GM18498 (cell line): ENCODE measurements at regions not wholly inside any gene's neighbourhood (a gene's known extent, or its start where the extent isn't known, plus 50 kb on each side); places are given as distances from the start of the nearest gene placed in this dataset.
A peak's percentile ranks its signal among the peaks of the same experiment; 100 is the strongest.

ENCODE experiments used
- ATAC-seq: cut with Tn5 transposase; IDR thresholded peaks from one replicate; pipeline ENCODE4 v1.9.1; 2021; ENCODE audit warnings: mild to moderate bottlenecking, moderate library complexity; ENCODE audit not compliant: unreplicated experiment

DNA sequence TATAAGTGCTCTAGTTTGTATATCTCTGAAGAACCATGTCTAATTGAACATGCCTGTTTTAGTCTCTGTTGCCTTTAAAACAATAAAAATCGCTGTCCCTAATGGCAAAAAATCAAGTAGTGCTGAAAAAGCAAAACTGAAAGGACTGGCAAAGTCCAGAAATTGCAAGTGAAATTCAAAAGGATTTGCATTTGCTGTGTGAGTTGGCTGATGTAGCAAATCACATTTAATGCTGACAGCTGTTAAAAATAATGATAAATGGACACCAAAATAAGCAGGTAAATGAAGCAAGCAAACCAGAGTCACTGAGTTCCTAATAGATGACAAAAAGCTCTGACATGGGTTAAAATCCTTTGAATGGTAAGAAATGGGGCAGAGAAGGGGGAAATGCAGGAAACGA, 874.1 kb downstream of the GRM8 start:
- peak; percentile 75 for ATAC-seq

DNA sequence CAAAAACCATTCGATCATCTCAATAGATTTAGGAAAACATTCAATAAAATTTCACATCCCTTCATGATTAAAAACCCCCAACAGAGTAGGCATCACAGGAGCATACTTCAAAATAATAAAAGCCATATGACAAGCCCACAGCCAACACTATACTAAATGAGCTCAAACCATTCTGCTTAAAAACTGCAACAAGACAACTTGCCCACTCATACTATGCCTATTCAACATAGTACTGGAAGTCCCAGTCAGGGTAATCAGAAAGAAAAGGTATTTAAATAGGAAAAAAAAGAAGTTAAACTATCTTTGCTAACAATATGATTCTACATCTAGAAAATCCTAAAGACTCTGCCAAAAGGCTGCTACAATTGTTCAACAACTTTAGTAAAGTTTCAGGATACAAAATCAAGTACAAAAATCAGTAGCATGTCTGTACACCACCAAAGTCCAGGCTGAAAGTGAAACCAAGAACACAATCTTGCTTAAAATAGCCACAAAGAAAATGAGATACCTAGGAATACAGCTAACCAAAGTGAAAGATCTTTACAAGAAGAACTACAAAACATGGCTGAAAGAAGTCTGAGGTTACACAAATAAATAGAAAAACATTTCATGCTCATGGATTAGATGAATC, 882.6 kb downstream of the GRM8 start:
- ATAC-seq: no peak

DNA sequence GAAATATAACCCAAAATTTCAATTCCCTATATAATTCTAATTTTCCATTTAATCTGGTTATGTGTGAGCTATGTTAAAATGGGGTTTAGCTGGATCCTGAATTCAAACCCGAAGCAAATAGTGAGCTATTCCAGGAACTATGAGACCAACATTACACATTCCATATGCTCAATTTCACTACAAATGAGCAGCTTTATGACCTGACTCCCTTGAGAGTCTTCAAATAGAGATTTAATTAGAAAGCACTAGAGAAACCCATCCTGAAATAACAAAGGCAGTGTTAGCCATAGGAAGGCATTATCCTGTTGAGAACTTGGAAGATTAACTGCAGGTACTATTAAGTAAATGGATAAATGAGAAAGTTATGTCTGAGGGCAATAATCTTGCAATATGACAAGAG, 890.0 kb downstream of the GRM8 start:
- no peak for ATAC-seq

DNA sequence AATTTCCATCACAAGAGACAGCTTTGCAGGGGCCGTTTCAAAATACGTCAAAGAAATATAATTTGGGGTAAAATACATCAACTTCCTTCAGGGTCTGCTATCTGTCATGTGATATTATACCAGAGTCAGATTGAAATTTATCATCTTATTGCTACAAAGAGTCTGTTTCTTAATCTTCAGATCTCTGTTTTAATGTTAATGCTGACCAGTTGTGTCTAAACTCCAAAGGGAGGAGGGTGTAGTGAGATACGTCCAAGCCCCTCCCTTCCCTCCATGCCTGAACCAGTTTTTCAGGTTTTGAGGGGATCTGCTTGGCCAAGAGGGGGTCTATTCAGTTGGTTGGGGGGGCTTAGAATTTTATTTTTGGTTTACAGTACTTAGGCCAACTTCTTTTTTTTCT, 891.6 kb downstream of the GRM8 start:
- no peak for ATAC-seq

DNA sequence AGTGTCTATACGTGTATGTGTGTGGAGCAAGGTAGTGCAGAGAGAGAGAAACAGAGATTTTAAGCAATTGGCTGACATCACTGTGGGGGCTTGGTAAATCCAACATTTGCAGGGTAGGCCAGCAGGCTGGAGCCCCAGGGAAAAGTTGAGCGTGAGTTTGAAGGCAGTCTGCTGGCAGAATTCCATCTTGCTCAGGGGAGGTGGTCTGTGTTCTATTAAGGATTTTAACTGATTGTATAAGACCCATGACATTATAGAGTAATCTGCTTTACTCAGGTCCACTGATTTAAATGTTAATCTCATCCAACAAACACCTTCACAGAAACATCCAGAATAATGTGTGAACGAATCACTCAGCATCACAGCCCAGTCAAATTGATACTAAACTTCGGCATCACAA, 912.9 kb downstream of the GRM8 start:
- no peak for ATAC-seq

DNA sequence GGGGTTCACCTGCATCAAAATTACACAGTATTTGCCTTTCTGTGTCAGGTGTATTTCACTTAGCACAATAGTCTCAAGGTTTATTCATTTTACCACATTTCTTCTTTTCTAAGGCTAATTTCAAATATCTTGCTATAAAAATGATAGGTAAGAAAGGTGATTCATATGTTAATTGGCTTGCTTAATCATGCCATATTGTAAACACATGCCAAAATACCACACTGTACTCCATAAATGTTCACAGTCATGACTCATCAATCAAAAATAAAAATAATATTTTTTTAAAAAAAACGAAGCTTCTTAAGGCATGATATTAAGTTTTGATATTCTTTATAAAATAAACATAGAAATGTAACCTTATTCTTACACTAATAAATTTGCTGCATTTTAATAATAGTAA, 947.1 kb downstream of the GRM8 start:
- no peak for ATAC-seq

DNA sequence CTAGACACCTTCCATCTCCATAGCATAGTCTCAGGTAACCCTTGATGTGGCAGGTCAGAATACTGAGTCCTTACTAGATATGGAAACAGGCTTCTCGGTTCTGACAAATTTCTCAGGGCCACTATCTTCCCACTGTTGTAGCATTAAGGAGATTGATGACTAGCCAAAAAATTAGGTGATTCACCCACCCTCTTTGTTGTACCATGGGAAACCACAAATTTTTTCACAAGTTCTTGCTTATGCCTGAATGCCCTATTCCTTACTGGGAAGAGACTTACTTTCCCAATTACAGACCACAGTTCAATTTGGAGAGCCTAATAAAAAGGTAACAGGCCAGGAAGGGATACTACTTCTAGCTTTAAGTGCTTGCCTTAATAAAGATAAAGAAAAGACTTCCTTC, 948.8 kb downstream of the GRM8 start:
- ATAC-seq: no peak

DNA sequence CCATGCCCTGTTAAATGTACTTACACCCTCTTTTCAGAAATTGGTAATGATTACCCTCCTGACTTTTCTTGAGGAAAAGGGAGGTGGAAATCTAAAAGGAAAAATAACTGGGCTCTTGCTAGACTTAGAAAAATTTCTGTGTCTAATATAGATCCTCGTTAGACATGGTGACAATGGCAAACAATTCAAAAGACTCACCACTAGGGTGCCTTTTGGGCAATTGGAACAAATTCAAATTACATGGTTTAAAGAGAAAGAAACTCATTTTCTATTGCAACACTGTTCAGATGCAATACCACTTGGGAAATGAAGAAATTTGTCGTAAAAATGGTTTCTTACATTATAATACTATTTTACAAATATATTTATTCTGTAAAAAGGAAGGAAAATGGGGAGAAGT, 950.1 kb downstream of the GRM8 start:
- no peak for ATAC-seq

DNA sequence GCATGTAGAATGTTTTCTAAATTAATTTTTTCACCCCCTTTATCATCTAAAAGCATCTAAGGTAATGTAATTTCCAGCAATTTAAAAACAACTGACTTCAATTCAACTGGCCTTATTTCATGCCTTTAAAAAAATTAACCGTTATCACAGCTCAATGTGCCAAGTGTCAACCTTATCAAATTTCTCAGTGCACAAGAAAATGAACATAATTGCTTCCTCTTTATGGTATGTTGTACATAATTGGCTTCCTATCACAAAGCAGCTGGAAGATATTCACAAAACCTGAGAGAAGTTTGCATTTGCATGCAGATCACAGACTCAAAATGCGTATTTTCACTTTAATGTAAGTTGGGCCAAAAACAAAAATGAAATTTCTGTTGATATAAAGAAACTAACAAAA, 966.4 kb downstream of the GRM8 start:
- ATAC-seq: no peak

DNA sequence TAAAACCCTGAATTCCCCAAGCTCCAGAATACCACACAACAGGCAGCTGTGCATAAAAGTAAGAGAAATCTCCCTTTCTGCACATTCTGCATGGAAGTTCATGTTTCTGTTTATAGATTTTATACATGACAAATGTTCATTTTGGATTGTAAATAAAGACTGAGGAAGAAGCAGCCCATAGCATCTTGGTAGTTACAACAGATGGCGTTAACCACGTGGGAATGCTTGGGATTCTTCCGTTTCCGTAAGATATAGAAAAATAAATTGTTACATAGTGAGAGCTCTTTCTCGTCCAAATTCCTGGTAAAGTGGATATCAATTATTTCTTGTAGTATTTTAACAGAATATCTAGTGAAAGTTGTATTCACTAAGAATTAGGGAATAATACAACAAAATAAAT, 1016.5 kb downstream of the GRM8 start:
- no peak for ATAC-seq

DNA sequence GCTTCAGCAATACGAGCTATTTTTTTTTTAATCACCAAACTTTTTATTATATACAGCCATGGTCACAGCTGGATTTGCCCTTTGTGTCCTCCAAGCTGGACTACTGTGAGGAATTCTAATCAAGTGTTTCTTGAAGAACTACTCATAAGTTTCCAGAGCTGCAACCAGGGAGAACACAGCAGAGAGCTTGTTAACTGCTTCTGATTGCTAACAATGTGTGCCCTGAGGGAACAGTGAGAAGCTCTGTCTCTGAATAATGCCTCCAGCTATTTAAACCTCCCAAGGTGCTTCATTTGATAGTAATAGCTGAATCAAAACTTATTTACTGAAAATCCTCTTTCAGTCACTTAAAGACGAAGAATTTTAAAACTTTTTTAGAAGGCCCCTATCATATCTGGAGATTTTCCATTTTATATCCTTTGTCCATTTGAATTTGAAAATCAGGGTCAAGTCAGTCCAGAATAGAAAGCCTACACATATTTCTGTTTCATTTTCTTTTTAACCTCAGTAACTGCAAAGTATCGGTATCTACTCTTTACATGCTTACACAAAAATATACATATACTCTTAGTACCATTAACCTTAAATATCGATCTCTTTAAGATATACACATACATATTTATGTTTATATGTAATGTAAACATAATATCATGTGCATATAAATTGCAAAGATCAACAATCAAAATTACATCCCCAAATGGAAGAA, 1024.2 kb downstream of the GRM8 start:
- ATAC-seq: no peak

DNA sequence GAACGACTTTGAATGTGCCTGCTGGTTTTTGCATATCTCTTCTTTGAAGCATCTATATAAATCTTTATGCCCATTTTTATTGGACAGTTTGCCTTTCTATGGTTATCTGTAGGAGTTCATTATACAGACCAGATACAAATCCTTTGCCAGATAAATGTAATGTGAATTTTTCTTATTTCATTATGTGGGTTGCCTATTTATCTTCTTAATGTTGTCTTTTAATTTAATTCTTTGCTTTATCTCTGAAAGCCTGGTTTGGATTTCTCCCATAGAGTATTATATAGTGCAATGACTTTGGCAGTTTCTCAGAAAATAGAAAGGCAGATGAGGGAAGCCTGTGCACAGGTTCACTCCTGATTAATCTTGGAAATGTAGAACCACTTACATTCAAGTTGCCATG, 1025.1 kb downstream of the GRM8 start:
- ATAC-seq: no peak

DNA sequence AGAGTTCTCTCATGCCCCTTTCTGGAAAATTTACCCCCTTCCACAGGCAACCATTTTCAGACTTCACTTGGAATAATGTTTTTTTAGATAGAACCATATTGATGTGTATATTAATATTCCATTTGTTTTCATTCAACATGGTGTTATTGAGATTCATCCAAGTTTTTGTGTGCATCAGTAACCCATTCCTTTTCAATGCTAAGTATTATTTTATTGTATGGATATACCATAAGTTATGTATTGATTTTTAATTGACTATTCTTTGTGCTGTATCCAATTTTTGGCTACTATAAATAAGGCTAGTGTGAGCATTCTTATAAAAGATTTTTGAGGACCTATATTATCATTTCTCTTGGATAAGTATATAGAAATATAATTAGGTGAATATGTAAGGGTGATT, 1025.7 kb downstream of the GRM8 start:
- no peak for ATAC-seq

DNA sequence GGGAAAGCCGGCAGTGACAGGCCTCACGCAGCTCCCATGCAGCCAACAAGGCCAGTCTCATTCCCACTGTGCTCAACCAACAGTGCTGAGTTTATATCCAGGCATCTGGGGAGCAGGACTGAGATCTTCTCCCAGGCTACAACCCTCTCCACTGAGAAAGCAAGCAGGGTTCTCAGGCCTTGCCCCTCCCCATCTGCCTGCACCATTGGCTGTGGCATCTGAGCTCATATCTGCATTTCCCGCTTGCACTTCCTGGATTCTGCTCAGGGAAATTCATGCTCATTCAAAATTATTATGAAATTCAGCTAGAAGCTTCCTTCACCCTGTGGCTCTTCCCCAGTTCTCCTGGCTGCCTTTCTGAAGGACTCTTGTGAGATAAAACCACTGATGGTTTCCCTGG, 1029.0 kb downstream of the GRM8 start:
- no peak for ATAC-seq

DNA sequence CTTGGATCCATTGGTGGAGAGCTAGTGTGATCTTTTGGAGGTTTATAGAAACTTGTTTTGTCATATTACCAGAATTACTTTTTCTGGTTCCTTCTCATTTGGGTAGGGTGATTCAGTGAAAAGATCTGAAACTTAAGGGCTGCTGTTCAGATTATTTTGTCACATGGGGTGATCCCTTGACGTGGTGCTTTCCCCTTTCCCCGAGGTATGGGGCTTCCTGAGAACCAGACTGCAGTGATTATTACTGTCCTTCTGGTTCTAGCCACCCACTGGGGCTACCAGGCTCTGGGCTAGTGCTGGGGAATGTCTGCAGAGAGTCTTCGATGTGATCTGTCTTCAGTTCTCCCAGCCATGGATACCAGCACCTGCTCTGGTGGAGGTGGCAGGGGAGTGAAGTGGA, 1030.0 kb downstream of the GRM8 start:
- no peak for ATAC-seq

DNA sequence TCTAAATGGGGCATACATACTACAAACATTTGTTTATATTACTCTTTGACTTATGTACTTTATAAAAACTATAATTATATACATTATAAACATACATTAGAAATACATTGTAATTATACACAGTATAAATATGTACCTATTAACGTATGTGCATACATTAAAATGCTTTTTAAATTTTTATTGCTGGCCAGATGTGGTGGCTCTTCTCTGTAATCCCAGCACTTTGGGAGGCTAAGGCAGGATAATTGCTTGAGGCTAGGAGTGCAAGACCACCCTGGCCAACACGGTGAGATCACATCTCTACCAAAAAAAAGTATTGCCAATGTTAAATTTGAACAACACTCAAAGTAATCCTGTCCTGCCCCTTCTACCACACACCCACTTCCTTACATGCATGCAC, 1037.0 kb downstream of the GRM8 start:
- ATAC-seq: no peak

DNA sequence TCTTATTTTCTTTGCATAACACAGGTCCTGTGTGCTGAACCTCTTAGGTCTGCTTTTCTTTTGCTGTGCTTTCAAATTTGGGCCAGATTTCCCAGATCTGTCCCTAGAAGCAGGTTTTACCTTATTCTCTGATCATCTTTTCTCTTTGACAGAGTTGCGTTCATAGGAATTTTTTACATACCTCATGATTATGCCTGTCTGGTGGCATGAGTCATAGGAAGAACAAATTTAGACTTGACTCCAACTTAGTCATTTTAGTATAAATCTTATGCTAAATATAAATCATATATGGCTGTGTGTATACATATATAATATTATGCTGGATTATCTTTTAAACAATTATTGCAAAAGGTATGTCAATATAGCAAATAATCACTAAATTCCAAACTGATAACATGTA, 1038.9 kb downstream of the GRM8 start:
- ATAC-seq: no peak

DNA sequence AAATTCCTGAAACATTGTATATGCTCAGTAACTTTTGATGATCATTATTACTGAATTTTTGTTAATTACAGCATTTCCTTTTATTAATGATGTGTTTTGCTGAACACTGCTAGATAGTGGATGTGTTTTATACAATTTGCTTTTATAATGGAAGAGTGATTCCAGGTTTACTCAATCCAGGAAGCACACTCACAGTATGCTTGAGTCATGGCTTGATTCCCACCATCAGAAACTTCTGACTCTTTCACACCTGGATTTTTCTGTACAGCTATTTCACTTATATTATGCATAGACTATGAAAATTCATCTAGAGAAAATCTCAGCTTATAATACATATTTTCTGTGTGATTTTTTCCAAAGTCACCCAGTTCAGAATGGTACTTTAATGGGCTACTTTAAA, 1040.9 kb downstream of the GRM8 start:
- ATAC-seq: no peak

DNA sequence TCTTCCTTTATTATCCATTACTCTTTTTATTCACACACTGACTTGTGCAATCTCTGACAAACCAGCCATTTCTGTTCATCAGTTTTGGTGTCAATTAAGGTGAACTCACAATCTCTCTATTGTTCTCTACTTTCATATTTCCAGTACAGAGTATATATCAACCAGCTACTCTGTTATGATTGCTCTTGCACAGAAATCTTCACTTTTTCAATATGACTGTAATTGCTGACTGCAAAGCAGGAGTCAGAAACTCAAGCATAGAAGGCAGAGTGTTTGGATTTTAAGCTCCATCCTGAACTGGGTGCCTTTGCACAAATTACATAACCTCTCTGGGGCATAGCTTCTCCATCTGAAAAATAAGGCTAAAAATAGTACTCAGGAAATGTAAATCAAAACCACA, 1042.0 kb downstream of the GRM8 start:
- no peak for ATAC-seq

DNA sequence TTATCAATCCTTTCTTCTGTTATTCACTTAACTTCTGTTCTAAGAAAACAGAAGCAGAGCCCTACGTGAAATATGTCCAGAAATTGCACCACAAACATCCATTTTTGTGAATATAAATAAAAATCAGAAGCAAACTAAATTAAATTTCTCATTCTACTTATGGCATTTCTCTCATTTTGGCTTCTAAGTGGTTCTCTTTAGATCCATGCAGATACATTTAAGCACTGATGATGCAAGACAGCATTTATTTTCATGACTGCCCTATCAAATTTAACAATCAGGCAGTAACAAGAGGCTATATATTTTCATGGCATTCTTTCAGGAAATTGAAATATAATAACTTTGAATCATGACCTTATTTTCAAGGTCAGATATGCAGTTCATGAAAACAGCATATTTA, 1049.6 kb downstream of the GRM8 start:
- ATAC-seq: no peak

DNA sequence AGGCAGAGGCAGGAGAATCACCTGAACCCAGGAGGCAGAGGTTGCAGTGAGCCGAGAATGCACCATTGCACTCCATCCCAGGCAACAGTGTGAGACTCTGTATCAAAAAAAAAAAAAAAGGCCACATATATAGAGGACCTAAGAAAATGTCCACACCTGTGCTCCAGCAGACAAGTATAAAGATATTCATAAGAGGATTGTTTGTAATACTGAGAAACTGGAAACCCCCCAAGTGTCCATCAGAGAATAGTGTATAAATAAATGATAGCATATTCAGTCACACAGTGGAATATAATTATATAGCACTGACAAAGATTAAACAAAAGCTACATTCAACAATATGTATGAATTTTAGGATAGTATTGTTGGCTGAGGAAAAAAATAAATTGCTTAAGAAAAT, 1050.6 kb downstream of the GRM8 start:
- no peak for ATAC-seq

DNA sequence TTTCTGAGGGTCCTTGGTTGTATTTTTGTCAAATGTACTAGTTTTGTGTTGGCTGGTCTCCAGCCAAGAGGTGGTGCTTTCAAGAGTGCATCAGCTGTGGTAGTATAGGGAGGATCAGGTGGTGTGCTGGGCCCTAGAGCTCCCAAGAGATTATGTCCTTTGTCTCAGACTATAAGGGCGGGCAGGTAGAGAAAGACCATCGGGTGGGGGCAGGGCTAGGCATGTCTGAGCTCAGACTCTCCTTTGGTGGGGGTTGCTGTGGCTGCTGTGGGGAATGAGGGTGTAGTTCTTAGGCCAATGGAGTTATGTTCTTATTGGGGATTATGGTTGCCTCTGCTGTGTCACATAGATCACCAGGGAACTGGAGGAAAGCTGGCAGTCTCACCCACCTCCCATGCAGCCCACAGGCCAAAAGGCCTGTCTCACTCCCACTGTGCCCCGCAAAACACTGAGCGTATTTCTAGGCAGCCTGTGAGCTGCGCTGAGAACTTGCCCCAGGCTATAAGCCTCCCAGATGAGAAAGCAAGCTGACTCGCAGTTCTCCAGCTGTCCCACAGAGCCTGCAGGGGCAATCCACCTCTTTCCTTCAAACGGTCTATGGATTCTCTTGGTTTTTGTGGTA, 1066.7 kb downstream of the GRM8 start:
- ATAC-seq: no peak

DNA sequence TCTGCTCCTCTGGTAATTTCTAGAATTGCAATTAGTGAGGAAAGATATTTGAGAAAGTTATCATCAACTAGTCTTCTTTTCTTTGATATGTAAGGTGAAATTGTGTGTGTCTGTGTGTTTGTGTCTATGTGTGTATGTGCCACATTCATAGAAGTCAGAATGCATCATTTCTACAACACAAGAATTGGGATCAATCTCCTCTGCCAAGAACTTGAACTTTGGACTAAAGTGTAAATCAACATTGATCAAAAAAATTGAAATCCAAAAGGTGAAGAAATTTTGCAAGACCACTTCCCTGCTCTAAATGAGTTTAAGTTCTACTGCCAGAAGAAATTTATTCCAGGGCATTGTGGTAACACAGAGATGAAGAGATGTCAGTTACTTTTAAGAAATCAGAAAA, 1072.8 kb downstream of the GRM8 start:
- no peak for ATAC-seq
